Activated CD4-positive, CD25-positive, alpha-beta regulatory T cell treated with anti-CD3 and anti-CD28 coated beads, Interleukin-2, amount 50 U/mL, for 24 hours (primary cell): ENCODE measurements at regions not wholly inside any gene's neighbourhood (a gene's known extent, or its start where the extent isn't known, plus 50 kb on each side); places are given as distances from the start of the nearest gene placed in this dataset.

Source experiments
- ATAC-seq, 2 donors: fragments of 150-1000 bp; cut with Tn5 transposase; one replicate each; pipeline ENCODE4 v1.10.0; 2021; ENCODE audit warnings: mild to moderate bottlenecking in 1 of 2, moderate library complexity in 1 of 2

DNA sequence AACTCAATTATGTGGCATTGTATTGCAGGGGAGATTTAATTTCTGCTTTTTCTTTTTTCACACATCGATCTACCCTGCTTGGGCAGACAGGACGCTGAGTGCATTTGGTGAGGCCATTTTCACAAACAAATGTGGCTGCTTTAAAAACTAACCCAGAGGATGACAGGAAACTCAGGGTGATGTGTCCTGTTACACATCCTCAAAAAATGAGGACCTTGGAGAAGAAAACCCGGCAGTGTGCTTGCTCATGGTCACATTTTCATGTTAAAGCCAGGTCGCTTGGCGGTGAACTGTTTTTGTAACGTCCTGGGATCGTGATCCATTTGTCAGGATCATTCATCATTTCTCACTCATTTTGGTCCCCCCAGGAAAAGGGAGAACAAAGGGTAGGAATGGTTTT is 478.3 kb upstream of the ADAMTS16 start:
- ATAC-seq, result no peak

DNA sequence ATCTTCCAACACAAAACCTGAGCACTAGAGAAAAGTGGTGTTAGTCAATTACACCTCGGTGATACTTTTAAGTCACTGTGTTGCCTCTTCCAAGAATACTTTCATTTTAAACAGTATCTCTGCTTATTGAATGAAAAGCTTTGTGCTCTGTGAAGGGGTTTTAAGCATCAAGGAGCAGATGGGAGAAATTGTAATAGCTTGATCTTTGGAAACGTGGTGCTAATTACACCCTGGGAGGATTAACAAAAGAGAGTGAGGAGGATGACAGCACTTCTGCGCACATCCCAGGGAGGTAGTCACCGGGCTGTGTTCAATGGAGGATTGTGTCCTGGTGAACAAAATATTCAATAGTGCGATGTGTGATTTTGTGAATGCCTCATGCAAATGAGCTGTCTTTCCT is 477.4 kb upstream of the ADAMTS16 start:
- no peak for ATAC-seq

DNA sequence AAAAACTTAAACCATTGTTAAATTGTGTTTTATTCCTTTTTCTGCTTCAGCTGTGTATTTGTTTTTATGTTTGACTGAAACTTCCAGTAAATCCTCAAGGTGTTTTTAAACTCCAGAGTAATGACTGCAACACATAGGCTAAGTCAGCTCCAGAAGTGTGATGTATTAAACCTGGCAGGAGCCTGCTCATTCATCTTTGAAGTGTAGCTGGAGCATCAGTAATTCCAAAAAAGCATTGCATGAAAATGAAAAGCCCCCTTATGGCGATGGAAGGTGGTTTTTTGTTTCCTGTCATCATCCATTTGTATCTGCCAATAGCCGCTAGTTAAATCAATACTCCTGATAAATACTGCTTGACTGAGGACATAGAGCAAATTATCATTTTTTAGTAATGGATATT is 474.2 kb upstream of the ADAMTS16 start:
- no peak for ATAC-seq

DNA sequence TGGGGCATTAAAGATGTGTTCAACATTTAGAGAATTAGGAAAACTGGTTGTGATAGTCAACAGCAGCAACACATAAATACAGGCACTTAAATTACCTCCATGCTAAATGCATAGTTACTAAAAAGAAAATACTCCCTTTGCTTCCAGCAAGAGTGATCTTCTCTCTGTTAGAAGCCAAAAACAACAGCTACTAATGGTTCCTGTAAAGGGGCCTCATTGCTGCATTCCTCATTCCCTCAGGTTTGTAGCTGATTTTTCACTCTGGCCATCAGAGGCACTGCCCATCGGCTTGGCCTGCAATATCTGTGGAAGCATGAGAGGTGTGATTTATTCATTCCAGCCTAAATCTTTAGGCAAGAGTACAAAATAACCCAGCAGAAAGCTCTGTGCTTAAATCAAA is 466.0 kb upstream of the ADAMTS16 start:
- ATAC-seq, result no peak

DNA sequence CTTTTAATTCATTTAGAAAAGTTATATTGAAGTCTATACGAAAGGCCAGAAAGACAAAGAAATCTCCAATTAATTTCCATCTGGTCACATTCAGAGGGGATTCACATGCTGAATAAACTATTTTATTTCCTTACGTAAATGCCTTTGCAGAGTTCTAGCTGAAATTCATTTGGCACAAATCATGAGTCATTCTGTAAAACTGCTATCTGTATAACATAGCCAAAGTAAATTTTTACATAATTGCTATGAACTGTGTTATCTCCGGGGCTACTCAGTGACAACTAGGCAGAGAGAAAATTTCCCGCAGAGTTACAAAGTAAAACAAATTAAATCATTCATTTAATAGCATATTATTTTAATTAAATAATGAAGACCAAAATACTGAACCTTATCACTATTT is 463.2 kb upstream of the ADAMTS16 start:
- no peak for ATAC-seq

DNA sequence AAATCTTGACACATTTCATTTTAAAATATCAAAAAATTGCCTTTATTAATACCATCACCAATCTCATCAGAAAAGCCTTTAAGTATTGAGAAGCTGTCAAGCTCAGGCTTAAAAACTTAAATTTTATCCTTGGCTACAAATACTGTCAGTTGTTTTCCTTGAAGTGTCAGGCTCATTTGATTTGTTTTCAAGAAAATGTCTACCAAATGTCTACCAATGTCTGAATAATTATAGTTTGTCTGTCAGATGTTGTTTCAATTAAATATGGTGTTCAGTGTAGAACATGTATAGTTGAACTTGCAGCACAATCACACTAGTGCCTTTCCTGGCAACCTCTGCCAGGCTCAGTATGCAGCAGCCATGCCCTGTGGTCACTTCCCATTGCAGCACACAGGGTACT is 455.2 kb upstream of the ADAMTS16 start:
- ATAC-seq, result no peak

DNA sequence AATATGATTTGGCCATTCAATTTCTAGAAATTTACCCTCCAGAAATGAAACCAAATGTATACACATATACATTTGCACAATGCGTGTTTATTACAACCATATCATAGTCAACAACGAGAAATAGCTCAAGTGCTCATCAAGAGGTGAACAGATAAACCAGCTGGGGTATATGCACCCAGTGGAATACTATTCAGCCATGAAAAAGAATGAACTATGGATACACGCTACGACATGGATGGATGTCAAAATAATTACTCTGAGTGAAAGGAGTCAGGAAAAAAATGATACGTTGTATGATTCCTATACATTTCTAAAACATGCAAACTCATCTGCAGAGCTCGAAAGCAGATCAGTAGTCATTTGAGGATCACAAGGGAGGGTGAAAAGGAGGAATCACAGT is 441.5 kb upstream of the ADAMTS16 start:
- ATAC-seq, result no peak

DNA sequence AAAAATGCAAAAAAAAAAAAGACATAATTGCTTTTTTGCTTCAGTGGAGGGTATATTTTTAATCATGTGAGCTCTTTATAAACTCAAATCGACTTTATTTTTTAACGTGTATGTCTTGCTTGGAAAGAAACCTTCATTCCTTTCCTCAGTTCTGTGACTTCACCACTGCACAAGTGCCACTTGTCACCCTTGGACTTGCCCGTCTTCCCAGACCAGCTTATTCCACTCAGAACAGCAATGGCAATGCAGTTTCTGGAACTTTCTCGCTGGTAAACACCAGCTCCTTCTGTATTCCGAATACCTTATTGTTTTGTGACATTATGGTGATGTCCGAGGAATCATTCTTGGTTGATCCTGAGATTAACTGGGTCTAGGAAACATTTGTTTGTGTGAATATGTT is 440.5 kb upstream of the ADAMTS16 start:
- no peak for ATAC-seq

DNA sequence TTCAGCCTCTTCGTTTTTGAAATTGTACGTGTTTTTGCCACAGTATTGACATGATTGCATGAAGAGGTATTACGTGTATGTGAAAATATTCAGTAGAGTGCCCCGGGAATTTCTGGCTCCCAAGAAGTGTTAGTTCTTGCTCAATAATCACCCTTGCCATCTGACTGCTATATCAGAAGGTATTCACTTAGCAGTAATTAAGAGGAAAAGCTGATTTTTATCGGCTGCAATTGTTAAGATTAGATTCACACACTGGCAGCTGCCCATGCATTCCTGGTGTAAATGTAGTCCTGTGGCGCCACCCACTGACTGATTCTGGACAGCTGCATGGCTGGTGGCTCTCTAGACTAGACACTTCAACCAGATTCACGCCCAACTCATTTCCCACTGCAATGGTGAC is 440.1 kb upstream of the ADAMTS16 start:
- no peak for ATAC-seq

DNA sequence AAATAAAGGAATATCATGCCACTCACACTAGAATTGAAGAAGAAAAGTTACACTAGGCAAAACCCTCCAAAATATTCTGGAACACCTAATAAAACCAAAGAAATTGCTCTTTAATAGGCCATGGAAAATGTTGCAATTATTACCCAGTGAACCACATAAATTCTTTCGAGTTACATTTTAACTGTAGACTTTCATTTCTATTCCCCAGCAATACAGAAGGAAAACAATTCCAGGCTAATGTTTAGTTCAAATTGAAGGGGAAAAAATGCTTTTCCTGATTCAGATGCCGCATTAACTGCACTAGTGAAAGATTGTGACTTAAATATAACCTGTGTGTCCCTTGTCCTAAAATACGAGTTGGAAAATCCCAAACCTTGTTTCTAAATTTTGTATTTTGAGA is 439.3 kb upstream of the ADAMTS16 start:
- ATAC-seq, result no peak

DNA sequence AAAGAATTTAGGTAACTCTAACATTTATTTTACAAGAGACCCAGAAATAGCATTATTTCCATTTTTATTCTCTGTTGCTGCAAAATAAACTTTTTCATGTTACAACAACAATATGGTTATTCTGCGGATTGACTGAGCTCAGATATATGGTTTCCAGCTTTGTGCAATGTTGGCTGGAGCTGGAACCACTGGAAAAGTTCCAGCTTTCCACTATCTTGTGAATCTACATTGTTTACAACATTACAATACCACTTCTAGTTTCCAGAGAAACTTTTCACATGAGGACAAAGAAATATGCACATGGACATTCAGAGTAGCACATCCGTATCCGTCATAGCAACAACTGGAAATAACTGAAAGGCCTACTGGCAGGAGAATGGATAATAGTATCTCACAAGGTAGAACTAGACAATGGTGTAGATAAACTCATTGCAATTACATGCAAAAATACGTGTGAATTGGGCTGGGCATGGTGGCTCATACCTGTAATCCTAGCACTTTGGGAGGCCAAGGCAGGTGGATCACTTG is 436.1 kb upstream of the ADAMTS16 start:
- no peak for ATAC-seq

DNA sequence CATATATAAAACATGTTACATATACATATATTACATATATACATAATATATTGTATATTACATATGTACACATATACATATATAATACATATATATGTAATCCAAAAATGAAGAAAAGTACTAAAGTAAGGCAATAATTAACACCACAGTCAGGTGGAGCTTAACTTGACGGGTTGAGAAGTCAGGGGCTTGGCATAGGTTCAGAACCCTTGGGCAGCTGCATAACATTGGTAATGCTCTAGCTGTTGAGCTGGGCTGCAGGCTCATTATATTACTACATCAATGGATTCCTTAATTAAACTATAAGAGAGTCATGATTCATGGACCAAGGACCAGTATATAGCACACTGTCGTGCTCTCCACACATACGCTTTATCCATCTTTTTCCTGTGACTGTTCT is 435.2 kb upstream of the ADAMTS16 start:
- no peak for ATAC-seq

DNA sequence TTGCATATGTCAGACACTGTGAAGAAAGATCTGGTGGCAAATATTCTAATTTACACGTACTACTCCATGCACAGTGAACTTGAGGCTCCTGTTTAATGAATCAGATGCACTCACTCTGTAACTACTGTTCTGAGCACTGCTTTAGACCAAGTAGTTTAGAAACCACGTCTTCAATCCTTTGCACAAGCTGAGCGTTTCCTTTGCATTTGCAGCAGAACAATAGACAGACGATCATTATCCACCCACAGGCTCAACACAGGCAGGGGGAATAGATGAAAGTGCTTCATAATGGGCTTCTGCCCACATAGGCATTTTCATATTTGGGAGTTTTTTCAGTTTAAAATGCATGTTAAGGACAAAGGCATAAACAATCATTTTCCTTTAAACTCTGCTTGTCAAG is 423.3 kb upstream of the ADAMTS16 start:
- no peak for ATAC-seq

DNA sequence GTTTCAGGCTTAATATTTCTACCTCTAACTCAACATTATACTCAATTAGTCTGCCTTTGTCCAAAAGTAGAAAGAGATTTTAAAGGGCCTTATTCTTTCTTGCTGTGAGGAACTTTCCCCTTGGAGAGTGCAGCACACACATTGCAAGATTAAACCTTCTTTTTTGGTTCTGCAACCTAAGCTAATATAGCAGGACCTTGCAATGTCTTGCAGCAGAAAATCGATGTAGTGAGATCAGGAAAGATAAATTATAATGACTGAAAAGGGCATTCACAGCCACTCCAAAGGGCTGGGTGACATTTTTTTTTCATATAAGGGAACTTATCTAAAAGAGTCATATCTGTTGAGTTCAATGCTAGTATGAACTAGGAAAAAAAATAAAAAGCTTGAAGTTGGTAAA is 422.7 kb upstream of the ADAMTS16 start:
- ATAC-seq, result no peak

DNA sequence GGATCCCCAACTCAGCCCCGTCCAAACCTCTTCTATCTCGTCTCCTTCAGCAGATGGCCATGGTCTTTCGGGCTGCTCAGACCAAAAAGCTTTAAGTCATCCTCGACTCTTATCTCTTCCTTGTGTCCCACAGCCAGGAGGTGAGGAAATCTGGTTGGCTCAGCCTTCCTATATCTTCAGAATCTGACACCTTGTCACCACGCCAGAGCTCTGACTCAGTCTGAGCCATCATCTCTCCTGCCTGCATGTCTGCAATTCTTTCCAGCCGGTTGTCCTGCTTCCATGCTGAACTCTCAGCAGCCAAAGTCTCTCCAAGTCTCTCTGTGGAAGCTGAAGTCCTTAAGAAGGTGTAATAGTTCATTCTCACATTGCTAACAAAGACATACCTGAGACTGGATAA is 419.3 kb upstream of the ADAMTS16 start:
- no peak for ATAC-seq

DNA sequence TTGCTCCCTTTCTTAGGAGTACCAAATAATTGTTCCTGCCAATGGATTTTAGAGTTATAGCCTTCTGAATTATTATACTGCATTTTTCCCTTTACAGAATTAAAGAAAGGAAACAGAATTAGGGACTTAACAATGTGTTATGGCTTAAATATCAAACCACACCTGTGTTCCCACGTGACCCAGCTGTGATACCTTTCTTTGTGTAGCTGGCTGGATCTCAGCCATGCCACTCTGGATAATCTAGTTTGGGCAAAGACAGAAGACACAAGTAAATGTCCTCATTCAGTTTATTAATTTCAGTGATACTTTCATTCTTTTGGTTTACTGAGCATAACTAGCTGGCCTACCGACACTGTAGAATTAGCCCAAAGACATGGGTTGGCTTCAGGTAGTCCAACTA is 417.2 kb upstream of the ADAMTS16 start:
- ATAC-seq, result no peak

DNA sequence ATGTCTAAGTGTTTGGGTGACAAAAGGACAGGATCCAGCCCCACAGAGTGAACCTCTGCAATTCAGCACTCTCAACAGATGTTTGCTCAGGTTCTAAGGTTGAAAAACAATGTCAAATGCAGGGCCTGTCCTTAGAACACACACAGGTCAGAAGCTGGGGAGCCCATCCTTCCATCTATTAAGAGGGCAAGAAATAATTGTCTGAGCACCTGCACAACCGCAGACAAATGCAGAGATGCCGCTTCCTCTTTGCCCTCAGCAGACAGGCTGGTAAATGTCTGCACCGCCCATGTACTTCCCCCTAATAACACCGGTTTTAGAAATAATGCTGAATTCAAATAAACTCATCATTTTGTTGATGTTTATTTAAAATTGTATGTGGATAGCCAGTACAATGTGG is 414.5 kb upstream of the ADAMTS16 start:
- no peak for ATAC-seq

DNA sequence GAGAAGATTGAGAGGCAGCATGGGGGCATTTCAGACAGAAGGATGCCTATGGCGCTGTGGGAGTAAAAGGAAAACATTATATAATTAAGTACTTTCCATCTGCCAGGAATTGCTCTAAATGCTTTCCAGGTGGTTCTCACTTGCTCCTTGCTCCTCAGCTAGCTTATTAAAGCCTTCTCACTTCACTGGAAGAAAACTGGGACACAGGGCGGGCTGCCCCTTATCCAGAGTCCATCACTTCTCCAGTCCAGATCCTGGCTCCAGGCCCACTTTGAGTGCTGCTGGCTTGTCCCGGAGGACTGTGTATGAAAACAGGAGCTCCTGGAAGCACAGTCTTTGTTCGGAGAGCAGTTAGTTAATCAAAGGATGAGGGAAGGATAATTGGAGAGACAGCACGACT is 409.9 kb upstream of the ADAMTS16 start:
- ATAC-seq, result no peak

DNA sequence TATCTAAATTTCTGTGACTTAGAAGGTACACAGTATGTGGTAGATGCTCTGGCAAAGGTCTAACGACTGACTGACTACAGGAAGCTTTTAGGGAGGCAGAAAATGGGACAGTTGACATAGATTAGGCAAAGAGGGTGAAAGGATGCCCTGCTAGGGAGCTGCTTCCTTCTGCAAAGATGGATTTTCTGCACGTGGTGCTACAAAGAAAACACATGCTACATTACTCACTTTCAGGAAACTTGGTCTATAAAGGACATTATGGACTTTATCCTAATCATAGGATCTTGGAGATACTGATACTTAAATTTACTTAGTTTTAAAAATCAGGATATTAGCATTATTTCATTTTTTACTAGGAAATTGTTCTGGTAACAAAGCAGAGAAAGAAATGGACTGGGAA is 405.8 kb upstream of the ADAMTS16 start:
- no peak for ATAC-seq

DNA sequence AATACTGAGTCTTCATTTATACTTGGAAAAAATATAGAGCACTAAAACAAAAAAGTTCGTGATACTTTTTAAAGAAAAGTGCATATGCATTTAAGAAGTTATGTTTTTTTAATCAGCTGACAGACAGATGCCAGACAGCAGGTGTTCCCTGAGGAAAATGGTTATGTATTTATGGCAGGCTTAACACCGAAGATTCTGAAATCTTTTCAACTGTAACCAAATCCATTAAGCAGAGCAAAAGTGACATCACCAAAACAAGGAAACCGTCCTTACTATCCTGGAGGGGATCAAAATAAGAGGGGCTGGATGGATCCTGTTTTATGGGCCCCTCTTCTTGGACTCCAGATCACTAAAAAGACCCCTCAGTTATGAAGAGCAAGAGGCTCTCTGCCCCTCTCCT is 404.9 kb upstream of the ADAMTS16 start:
- no peak for ATAC-seq

DNA sequence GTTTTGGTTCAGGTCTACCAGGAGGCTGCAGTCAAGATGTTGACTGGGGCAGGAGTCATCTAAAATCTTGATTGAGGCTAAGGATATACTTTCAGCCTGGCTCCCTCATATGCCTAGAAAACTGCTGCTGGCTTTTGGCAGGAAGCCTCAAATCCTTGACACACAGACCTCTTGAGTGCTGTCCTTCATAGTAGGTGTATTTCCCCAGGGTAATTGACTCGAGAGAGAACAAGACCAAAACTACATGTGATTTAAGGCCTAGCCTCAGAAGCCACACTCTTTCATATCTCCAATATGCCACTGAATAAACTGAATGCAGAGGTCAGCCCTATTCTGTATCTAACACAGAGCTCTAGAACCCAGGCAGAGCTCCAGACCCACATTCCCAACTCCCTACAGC is 402.3 kb upstream of the ADAMTS16 start:
- ATAC-seq, result no peak

DNA sequence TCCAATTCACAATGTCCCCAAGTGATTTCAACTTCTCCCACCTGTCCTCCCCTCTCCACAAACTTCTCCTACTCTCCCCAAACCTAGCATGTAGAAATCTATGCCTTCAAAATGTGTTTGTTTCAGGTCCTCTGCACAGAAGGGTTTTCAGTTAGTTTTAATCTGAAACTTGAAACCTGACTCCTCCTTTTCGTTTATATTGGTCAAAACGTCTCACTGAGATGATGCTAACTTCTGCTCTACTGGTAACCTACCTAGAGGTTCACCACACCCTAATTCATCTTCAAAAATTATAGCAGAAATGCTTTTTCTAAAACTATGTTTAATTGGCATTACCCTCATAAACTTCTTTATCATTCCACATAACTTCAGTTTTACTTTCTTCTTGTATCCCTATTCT is 401.8 kb upstream of the ADAMTS16 start:
- ATAC-seq, result no peak

DNA sequence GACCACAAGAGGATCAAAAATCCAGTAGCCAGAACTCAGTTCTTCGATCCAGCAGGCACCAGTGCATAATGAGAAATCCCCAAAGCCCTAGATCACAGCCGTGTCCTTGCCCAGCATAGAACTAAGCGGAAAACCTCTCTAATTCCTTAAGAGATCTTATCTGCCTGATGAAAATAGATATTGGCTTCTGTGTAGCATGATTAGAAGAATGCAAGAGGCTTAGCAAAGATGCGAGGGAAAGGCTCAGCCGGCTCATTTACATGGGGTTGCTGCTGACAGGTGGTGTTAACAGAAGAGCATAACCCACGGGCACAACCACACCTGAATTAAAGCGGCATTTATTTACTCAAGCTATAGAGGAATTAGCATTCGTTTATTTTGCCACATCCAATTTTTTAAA is 400.0 kb upstream of the ADAMTS16 start:
- ATAC-seq, result no peak

DNA sequence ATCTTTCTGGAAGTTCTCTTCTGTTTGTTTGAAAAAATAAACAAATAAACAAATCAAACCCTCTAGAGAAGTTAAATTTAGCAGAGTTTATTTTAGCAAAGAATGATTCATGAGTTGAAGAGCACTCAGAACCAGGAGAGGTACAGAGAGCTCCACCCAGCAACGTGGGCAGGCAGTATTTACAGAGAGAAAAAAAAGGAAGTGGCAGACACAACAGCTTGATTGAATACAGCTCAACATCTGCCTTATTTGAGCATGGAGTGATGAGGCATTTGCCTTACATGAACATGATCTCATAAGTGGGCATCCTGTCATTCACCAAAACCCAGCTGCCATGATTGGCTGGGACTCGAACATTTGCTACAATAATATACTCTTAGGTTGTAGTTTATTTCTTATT is 381.6 kb upstream of the ADAMTS16 start:
- no peak for ATAC-seq

DNA sequence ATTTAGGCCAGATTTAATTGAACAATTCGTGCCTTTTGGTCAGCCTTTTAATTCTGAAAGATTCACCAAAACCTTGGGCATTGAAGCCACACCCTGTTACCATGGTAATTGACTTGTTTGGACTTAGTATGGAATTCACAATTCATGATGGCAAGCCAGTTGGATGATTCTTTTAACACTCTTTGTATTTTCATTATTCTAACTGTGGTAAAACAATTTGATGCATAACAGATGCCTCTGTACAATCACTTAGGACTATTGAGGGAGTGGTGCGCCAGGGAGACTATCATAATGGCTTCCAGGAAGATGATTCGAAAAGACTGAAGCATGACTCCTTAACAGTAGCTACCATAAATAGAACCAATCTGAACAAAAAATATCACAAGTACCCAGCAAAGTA is 381.1 kb upstream of the ADAMTS16 start:
- ATAC-seq, result no peak

DNA sequence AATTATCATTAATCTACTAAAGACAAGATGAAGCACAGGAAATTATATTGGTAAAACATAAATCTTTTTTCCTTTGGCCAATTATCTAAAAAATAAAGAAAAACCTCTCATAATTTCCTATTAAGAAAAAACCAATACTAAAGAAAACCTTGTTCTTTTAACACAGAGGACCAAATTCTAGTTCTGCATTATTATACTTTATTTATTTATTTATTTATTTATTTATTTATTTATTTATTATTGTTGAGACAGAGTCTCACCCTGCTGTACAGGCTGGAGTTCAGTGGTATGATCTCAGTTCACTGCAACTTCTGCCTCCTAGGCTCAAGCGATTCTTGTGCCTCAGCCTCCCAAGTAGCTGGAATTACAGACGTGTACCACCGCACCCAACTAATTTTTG is 377.8 kb upstream of the ADAMTS16 start:
- ATAC-seq, result no peak
